HG03378 (cell line): ENCODE measurements at regions not wholly inside any gene's neighbourhood (a gene's known extent, or its start where the extent isn't known, plus 50 kb on each side); places are given as distances from the start of the nearest gene placed in this dataset.

ENCODE experiments used
- ATAC-seq: cut with Tn5 transposase; IDR thresholded peaks from one replicate; pipeline ENCODE4 v1.9.1; 2021; ENCODE audit warnings: mild to moderate bottlenecking, moderate library complexity; ENCODE audit not compliant: unreplicated experiment

GRCh38 chr15:96014939-96015338 is 315.6 kb upstream of the NR2F2 start:
- ATAC-seq = no peak

- no peak for ATAC-seq
These were observed 311.4 kb upstream of the NR2F2 start for GRCh38 chr15:96019114-96019513.

- ATAC-seq = no peak
These were observed 310.4 kb upstream of the NR2F2 start for GRCh38 chr15:96020133-96020532.

- no peak for ATAC-seq
These were observed 309.7 kb upstream of the NR2F2 start for GRCh38 chr15:96020797-96021196.

- no peak for ATAC-seq
These were observed 307.4 kb upstream of the NR2F2 start for GRCh38 chr15:96023081-96023480.

GRCh38 chr15:96027501-96027900 is 303.0 kb upstream of the NR2F2 start:
- no peak for ATAC-seq

- no peak for ATAC-seq
These were observed 301.9 kb upstream of the NR2F2 start for GRCh38 chr15:96028620-96029019.

GRCh38 chr15:96029172-96029571 is 301.3 kb upstream of the NR2F2 start:
- no peak for ATAC-seq

- no peak for ATAC-seq
These were observed 298.9 kb upstream of the NR2F2 start for GRCh38 chr15:96031426-96032110.

- ATAC-seq = no peak
These were observed 295.4 kb upstream of the NR2F2 start for GRCh38 chr15:96035091-96035490.

- ATAC-seq = no peak
These were observed 294.9 kb upstream of the NR2F2 start for GRCh38 chr15:96035635-96036034.

- peak; percentile 70 for ATAC-seq
These were observed 292.9 kb upstream of the NR2F2 start for GRCh38 chr15:96037584-96037983.

GRCh38 chr15:96038131-96038530 is 292.4 kb upstream of the NR2F2 start:
- ATAC-seq = no peak

GRCh38 chr15:96038650-96039049 is 291.9 kb upstream of the NR2F2 start:
- ATAC-seq = peak; percentile 42

GRCh38 chr15:96041982-96042733 is 288.3 kb upstream of the NR2F2 start:
- ATAC-seq = no peak

- peak; percentile 90 for ATAC-seq
These were observed 287.7 kb upstream of the NR2F2 start for GRCh38 chr15:96042734-96043224.

- ATAC-seq = no peak
These were observed 286.8 kb upstream of the NR2F2 start for GRCh38 chr15:96043591-96044171.

- ATAC-seq = no peak
These were observed 283.8 kb upstream of the NR2F2 start for GRCh38 chr15:96046620-96047240.

GRCh38 chr15:96047255-96047931 is 283.1 kb upstream of the NR2F2 start:
- ATAC-seq = no peak

- no peak for ATAC-seq
These were observed 281.2 kb upstream of the NR2F2 start for GRCh38 chr15:96049323-96049722.

GRCh38 chr15:96049766-96050165 is 280.7 kb upstream of the NR2F2 start:
- ATAC-seq = no peak
